GM12878 (cell line): ENCODE measurements at regions not wholly inside any gene's neighbourhood (a gene's known extent, or its start where the extent isn't known, plus 50 kb on each side); places are given as distances from the start of the nearest gene placed in this dataset.
"Not testable (repeated sequence)": the region's sequence is repeated elsewhere in the genome, so short reads cannot be mapped to it uniquely, and the experiment has no call there.

Experiments used
- ATAC-seq: fragments of 200-7000 bp; cut with Tn5 transposase; 3 replicates; pipeline ENCODE4 v1.9.1; 2020; ENCODE audit warnings: mild to moderate bottlenecking, moderate library complexity
- BruUV-seq: library from RNA; stranded (reverse); fragments of 400-500 nt; replicated peaks from 2 replicates; lab custom pipeline; 2021; lab: Mats Ljungman, UMichigan
- CTCF ChIA-PET: fragments of 300-600 bp; sonication (Branson Sonifier 250); formaldehyde crosslinking; extraction: SDS; loops from one replicate; lab custom pipeline; 2021; ENCODE audit warnings: inconsistent platforms; lab: Yijun Ruan, JAX
- POLR2A ChIA-PET: fragments of 350-600 bp; formaldehyde crosslinking; extraction: SDS; loops from one replicate; lab custom pipeline; 2021; ENCODE audit warnings: inconsistent platforms; lab: Charles Lee
- RAD21 ChIA-PET: fragments of 300-600 bp; sonication (Branson Sonifier 250); formaldehyde crosslinking; loops from one replicate; lab custom pipeline; 2023; ENCODE audit warnings: antibody characterized with exemption; ENCODE audit not compliant: unreplicated experiment; lab: Charles Lee
- SMC1A ChIA-PET: fragments of 300-600 bp; sonication (Branson Sonifier 250); formaldehyde crosslinking; loops from one replicate; lab custom pipeline; 2023; ENCODE audit not compliant: unreplicated experiment, uncharacterized antibody; lab: Charles Lee
- DNase-seq: peaks from one replicate; pipeline ENCODE4 v3.0.0-alpha.2; 2011; ENCODE audit warnings: low read depth, low spot score
- FAIRE-seq: peaks from 3 replicates; lab custom pipeline; 2011; peaks lifted over from hg19 to GRCh38; lab: Jason Lieb, UNC
- H2AFZ ChIP-seq: 2 replicates; pipeline ENCODE4 v1.6.0; 2011; ENCODE audit warnings: low read depth, low read length, control low read depth; ENCODE audit not compliant: control insufficient read depth
- H3K27ac ChIP-seq: 2 replicates; pipeline ENCODE4 v1.5.1; 2011; ENCODE audit warnings: control low read depth; ENCODE audit not compliant: control insufficient read depth, insufficient read depth
- H3K27me3 ChIP-seq, 2 experiments: replicated peaks in 1 of 2; 2 replicates each; pipeline versions ENCODE4 v1.6.0 to v1.6.1; 2011; ENCODE audit warnings: low read length in 1 of 2; ENCODE audit not compliant: control insufficient read depth in 2 of 2, insufficient read depth in 2 of 2
- H3K36me3 ChIP-seq, 2 experiments: 2 replicates each; pipeline ENCODE4 v1.5.1; 2011; ENCODE audit warnings: low read length in 1 of 2; ENCODE audit not compliant: control insufficient read depth in 2 of 2, insufficient read depth in 2 of 2
- H3K4me1 ChIP-seq: 2 replicates; pipeline ENCODE4 v1.6.1; 2011; ENCODE audit warnings: mild to moderate bottlenecking, low read length, moderate library complexity, mixed read lengths; ENCODE audit not compliant: control insufficient read depth, insufficient read depth
- H3K4me2 ChIP-seq: 2 replicates; pipeline ENCODE4 v1.6.0; 2011; ENCODE audit warnings: control low read depth; ENCODE audit not compliant: control insufficient read depth, insufficient read depth
- H3K4me3 ChIP-seq: fragments of 200-600 bp; sonication (generic); 2 replicates; pipeline ENCODE4 v1.5.1; 2016
- H3K79me2 ChIP-seq: 2 replicates; pipeline ENCODE4 v1.6.0; 2011; ENCODE audit warnings: low read length; ENCODE audit not compliant: control insufficient read depth, insufficient read depth
- H3K9ac ChIP-seq: 2 replicates; pipeline ENCODE4 v1.8.0; 2011; ENCODE audit warnings: low read length, control low read depth, mixed read lengths; ENCODE audit not compliant: control insufficient read depth, insufficient read depth
- H3K9me3 ChIP-seq: replicated peaks from 3 replicates; pipeline ENCODE4 v1.5.1; 2011; ENCODE audit warnings: mild to moderate bottlenecking, low read length; ENCODE audit not compliant: control insufficient read depth, insufficient read depth
- H4K20me1 ChIP-seq: 2 replicates; pipeline ENCODE4 v1.6.0; 2011; ENCODE audit not compliant: control insufficient read depth, insufficient read depth
- BACH1 ChIP-seq: fragments of 450-650 bp; IDR thresholded peaks from 2 replicates; pipeline ENCODE4 v1.6.1; 2017; ENCODE audit warnings: mild to moderate bottlenecking, borderline replicate concordance
- BRCA1 ChIP-seq: IDR thresholded peaks from 2 replicates; pipeline ENCODE4 v1.6.1; 2011; ENCODE audit warnings: low read depth, low read length, improper control_type of control experiment
- CREB1 ChIP-seq: IDR thresholded peaks from 2 replicates; pipeline ENCODE4 v1.6.1; 2012; ENCODE audit warnings: low read depth, mild to moderate bottlenecking, inconsistent platforms
- MTA3 ChIP-seq: IDR thresholded peaks from 2 replicates; pipeline ENCODE4 v1.6.1; 2012; ENCODE audit warnings: low read length, inconsistent platforms, borderline replicate concordance
- TARDBP ChIP-seq: IDR thresholded peaks from 2 replicates; pipeline ENCODE4 v1.6.1; 2016; ENCODE audit warnings: borderline replicate concordance
- WGBS: methylation state at CpG from one replicate; pipeline ENCODE4 v1.1.6; 2016; ENCODE audit warnings: low lambda C conversion rate; ENCODE audit not compliant: insufficient replicate concordance, insufficient coverage; ENCODE audit errors: missing lambda C conversion rate; 5-methylcytosine and 5-hydroxymethylcytosine counted together
- in situ Hi-C: fragments of 300-500 bp; cut with MboI; formaldehyde crosslinking; loops from 9 replicates; pipeline ENCODE4 v1.14.3; 2018; ENCODE audit warnings: mixed read lengths
- intact Hi-C: fragments of 100-400 bp; cut with micrococcal nuclease; formaldehyde crosslinking; loops from one replicate; pipeline ENCODE4 v1.14.2; 2022; ENCODE audit not compliant: unreplicated experiment
- TF ChIP-seq, protein P1 (sequence below): fragments of 450-650 bp; formaldehyde crosslinking; IDR thresholded peaks from 2 replicates; pipeline ENCODE4 v1.4.0; 2020; ENCODE audit warnings: mild to moderate bottlenecking, moderate library complexity

DNA sequence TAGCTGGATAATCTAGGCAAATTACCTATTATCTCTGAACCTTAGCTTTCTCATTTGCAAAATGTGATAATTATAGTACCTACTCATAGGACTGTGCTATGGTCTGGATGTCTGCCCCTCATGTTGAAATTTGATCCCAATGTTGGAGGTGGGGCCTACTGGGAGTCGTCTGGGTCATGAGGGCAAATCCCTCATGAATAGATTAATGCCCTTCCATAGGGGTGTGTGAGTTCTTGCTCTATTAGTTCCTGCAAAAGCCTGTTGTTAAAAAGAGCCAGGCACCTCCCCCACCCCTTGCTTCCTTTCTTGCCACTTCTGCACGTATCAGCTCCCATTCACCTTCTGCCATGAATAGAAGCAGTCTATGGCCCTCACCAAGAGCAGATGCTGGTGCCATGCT is 73.9 kb downstream of the SERTM2 start (continued):
- TF ChIP-seq, protein P1, sequence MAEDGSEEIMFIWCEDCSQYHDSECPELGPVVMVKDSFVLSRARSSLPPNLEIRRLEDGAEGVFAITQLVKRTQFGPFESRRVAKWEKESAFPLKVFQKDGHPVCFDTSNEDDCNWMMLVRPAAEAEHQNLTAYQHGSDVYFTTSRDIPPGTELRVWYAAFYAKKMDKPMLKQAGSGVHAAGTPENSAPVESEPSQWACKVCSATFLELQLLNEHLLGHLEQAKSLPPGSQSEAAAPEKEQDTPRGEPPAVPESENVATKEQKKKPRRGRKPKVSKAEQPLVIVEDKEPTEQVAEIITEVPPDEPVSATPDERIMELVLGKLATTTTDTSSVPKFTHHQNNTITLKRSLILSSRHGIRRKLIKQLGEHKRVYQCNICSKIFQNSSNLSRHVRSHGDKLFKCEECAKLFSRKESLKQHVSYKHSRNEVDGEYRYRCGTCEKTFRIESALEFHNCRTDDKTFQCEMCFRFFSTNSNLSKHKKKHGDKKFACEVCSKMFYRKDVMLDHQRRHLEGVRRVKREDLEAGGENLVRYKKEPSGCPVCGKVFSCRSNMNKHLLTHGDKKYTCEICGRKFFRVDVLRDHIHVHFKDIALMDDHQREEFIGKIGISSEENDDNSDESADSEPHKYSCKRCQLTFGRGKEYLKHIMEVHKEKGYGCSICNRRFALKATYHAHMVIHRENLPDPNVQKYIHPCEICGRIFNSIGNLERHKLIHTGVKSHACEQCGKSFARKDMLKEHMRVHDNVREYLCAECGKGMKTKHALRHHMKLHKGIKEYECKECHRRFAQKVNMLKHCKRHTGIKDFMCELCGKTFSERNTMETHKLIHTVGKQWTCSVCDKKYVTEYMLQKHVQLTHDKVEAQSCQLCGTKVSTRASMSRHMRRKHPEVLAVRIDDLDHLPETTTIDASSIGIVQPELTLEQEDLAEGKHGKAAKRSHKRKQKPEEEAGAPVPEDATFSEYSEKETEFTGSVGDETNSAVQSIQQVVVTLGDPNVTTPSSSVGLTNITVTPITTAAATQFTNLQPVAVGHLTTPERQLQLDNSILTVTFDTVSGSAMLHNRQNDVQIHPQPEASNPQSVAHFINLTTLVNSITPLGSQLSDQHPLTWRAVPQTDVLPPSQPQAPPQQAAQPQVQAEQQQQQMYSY, result no peak
- no peak for TF ChIP-seq BRCA1
- TF ChIP-seq CREB1, result no peak
- no peak for TF ChIP-seq TARDBP
- no peak for TF ChIP-seq MTA3
- TF ChIP-seq BACH1, result no peak

DNA sequence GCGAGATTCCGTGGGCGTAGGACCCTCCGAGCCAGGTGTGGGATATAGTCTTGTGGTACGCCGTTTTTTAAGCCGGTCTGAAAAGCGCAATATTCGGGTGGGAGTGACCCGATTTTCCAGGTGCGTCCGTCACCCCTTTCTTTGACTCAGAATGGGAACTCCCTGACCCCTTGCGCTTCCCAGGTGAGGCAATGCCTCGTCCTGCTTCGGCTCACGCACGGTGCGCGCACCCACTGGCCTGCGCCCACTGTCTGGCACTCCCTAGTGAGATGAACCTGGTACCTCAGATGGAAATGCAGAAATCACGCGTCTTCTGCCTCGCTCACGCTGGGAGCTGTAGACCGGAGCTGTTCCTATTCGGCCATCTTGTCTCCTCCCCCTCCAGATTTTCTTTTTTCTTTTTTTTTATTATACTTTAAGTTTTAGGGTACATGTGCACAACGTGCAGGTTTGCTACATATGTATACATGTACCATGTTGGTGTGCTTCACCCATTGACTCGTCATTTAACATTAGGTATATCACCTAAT is 83.0 kb downstream of the SERTM2 start:
- H3K9me3 ChIP-seq, H3K79me2 ChIP-seq, DNase-seq, H3K4me2 ChIP-seq, H3K4me3 ChIP-seq, FAIRE-seq, CTCF ChIA-PET, in situ Hi-C loops, SMC1A ChIA-PET, H2AFZ ChIP-seq, intact Hi-C loops, H3K4me1 ChIP-seq, RAD21 ChIA-PET, POLR2A ChIA-PET, ATAC-seq, H3K9ac ChIP-seq, H3K36me3 ChIP-seq, H3K27ac ChIP-seq, H3K27me3 ChIP-seq, BruUV-seq, H4K20me1 ChIP-seq: not testable (repeated sequence)
- WGBS, result 66% methylated on average over 16 of the region's 28 CpGs
